Embryonic facial prominence (tissue), 1 donor: ENCODE measurements at regions not wholly inside any gene's neighbourhood (a gene's known extent, or its start where the extent isn't known, plus 50 kb on each side); places are given as distances from the start of the nearest gene placed in this dataset.
"Not testable (repeated sequence)": the region's sequence is repeated elsewhere in the genome, so short reads cannot be mapped to it uniquely, and the experiment has no call there.

Source experiments
- DNase-seq: peaks from one replicate; pipeline ENCODE4 v3.0.0-alpha.2; 2016; ENCODE audit errors: extremely low spot score

GRCh38 chr5:63217422-63217821 lies 638.8 kb downstream of the LRRC70 start:
- no peak for DNase-seq

GRCh38 chr5:63213256-63213655 lies 634.6 kb downstream of the LRRC70 start:
- no peak for DNase-seq

- DNase-seq: no peak
Observed at GRCh38 chr5:63211448-63212132, 633.0 kb downstream of the LRRC70 start.

GRCh38 chr5:63205976-63206375 lies 627.4 kb downstream of the LRRC70 start:
- DNase-seq: no peak

- DNase-seq: no peak
Observed at GRCh38 chr5:63201738-63202137, 623.1 kb downstream of the LRRC70 start.

GRCh38 chr5:63194126-63194525 lies 615.5 kb downstream of the LRRC70 start:
- no peak for DNase-seq

- not testable (repeated sequence) for DNase-seq
Observed at GRCh38 chr5:63180190-63180589, 601.6 kb downstream of the LRRC70 start.

- DNase-seq: no peak
Observed at GRCh38 chr5:63175850-63176249, 597.2 kb downstream of the LRRC70 start.

GRCh38 chr5:63170486-63170885 lies 591.9 kb downstream of the LRRC70 start:
- no peak for DNase-seq

GRCh38 chr5:63164838-63165535 lies 586.4 kb downstream of the LRRC70 start:
- DNase-seq: no peak

- no peak for DNase-seq
Observed at GRCh38 chr5:63164339-63164738, 585.7 kb downstream of the LRRC70 start.

- DNase-seq: no peak
Observed at GRCh38 chr5:63155310-63155631, 576.7 kb downstream of the LRRC70 start.

GRCh38 chr5:63154476-63155309 lies 576.1 kb downstream of the LRRC70 start:
- no peak for DNase-seq

GRCh38 chr5:63152871-63153270 lies 574.3 kb downstream of the LRRC70 start:
- DNase-seq: no peak

- no peak for DNase-seq
Observed at GRCh38 chr5:63145167-63145566, 566.5 kb downstream of the LRRC70 start.

GRCh38 chr5:63141591-63141990 lies 563.0 kb downstream of the LRRC70 start:
- no peak for DNase-seq

- no peak for DNase-seq
Observed at GRCh38 chr5:63135291-63135690, 556.7 kb downstream of the LRRC70 start.

GRCh38 chr5:63131626-63132285 lies 553.1 kb downstream of the LRRC70 start:
- DNase-seq: no peak

GRCh38 chr5:63128761-63129160 lies 550.1 kb downstream of the LRRC70 start:
- DNase-seq: no peak

GRCh38 chr5:63128018-63128417 lies 549.4 kb downstream of the LRRC70 start:
- DNase-seq: no peak

- DNase-seq: no peak
Observed at GRCh38 chr5:63127054-63127453, 548.4 kb downstream of the LRRC70 start.

GRCh38 chr5:63125862-63126261 lies 547.2 kb downstream of the LRRC70 start:
- DNase-seq: no peak
